UCSD-AML1 (cell line): ENCODE measurements at regions not wholly inside any gene's neighbourhood (a gene's known extent, or its start where the extent isn't known, plus 50 kb on each side); places are given as distances from the start of the nearest gene placed in this dataset.
"Not testable (repeated sequence)": the region's sequence is repeated elsewhere in the genome, so short reads cannot be mapped to it uniquely, and the experiment has no call there.

Experiments
- DNase-seq: peaks from one replicate; lab custom pipeline; 2025; ENCODE audit not compliant: unreplicated experiment; lab: John Stamatoyannopoulos, UW

DNA sequence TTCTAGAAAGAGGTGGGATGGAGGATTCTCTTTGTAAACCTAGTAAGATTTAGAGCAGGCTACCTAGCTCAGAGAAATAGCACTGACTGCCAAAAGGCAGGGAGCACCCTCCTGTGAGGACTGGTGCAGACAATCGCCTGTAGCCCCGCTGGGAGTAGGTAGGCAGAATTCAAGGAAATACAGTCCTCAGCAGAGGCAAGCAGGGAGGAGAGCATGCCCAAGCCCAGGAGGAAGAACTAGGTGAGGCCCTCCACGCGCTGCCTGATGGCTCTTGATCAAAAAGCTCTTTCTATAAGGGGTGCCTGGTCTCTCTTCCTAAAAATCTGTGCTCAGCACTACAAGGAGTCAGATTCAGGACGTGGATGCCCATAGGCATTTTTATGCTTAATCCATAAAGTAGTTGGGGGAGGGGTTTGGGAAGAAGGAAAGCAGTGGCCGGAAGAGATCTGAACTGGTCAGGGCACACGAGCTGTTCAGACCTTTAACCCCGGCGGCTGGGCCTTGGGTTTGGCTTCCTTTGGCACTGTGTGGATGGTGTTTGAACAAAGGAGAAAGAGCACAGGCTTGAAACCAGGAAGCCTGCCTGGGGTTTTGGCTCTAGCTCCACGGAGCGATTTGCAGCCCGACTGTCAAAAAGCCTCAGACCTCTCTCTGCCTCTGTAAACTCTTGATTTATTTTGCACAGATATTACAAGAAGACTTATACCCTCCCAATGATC lies 320.6 kb downstream of the FOXO1 start:
- no peak for DNase-seq

DNA sequence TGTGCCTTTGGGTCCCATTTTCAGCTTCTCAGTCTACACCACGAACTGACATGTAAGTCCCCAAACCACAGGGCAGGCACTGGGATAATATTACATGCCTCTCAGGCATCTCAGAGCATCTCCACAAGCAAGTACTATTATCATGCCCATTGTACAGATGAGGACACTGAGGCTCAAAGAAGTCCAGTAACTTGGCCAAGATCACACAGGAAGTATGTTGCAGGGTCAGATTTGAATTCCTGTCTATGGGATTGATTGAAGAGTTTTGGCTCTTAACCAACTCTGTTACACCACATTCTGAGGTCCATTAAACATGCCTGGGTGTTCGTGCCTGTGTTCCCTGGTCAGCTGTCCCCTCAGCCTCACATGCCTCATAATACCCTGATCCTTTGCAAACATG lies 319.8 kb downstream of the FOXO1 start:
- DNase-seq = no peak

DNA sequence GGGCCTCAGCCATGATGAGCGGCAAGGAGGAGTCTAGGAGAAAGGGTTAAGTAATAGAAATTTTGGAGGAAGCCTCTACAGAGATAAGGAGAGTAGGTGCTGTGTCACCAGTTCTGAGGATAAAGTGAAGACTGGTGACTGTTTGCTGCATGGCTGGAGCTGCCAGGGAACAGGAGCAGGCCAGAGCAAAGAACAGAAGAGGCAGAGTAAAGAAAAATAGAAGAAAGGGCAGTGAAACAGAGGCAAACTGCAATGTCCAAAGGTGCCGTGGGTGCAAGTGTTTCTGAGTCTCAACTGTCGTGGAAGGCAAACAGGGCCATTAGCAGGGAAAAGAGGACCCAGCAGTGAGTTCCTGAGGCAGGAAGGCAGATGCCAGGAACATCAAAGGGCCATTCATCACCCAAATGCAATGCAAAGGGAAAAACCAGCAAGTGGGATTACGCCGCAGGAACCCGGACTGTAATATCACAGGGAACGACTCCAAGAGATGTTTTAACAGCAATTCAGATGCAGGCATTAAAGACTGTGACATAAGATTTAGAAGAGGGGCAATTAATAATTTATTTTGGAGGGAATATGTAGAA lies 318.3 kb downstream of the FOXO1 start:
- no peak for DNase-seq

GRCh38 chr13:40350283-40350992 lies 316.0 kb downstream of the FOXO1 start:
- no peak for DNase-seq

GRCh38 chr13:40351537-40352379 lies 314.7 kb downstream of the FOXO1 start:
- no peak for DNase-seq

DNA sequence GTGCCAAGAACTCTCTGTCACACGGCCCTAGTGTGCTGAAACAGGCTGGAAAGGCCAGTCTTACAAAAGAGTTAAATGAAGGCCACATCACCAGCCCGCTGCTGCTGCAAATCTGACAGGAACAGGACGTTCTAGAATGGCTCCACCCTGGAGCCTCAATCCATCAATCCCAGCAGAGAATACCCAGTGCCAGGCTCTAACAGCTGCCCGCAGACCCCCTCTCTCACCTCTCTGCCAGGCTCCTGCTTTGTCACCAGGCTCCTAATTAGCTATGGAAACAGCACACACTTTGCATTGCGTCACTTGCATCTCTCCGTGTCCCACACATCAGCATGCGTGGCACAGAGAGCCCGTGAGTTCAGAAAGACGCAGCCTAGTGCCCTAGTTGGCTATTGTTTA lies 314.1 kb downstream of the FOXO1 start:
- no peak for DNase-seq

DNA sequence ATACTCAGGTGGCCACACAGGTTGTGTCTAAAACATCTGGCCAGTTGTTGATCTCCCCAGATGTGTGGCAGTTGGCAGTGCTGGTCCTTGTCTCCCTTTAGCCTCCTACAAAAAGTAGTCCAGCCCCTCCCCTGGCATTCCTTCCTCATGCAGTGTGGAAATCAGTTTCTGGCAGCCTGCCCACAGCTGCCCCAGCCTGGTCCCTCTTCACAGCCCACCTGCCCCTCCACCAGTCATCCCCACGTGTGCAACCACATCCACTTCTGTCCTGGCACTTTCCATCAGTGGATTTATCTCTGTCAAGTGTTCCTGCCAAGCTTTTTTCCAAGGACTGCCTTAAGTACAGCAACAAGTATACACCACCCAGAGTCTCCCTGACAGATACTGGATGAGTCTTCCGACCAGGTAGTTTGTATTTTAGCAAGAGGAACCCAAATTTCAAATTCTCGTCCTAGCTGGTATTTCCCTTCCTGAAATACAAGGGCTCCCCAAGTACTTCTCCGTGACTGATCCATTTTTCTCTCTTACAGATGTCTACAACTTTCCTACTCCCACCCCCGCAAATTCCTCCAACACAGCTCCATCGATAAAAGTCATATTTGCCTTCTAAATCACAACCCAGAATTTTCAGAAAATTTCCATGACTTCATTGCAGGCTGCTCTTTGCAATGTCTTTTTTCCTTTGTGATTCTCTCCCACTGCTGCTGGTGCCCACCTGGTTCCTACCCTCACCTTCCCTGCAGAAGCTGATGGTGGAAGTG lies 313.5 kb downstream of the FOXO1 start:
- no peak for DNase-seq

- DNase-seq = no peak
Observed at GRCh38 chr13:40355126-40355724, 311.2 kb downstream of the FOXO1 start.

- no peak for DNase-seq
Observed at GRCh38 chr13:40356011-40356410, 310.4 kb downstream of the FOXO1 start.

- not testable (repeated sequence) for DNase-seq
Observed at GRCh38 chr13:40356458-40356857, 310.0 kb downstream of the FOXO1 start.

DNA sequence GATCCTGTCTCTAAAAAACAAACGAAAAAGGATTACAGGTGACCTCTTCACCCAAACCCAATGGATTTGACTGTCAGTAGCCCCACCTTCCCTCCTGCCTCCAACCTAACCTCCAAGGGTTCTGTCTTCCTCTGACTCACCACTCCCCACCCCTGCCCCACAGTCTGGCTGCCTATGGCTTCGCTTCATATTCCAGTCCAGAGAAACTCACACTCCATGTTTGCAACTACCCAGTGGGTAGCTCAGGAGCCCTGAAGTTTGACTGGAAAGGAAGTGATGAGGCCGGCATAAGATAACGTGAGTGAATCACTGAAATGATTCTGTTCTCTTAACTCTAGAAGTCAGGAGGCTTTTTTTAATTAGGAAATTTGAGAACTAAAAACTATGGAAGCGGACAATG lies 303.9 kb downstream of the FOXO1 start:
- DNase-seq = no peak

- DNase-seq = no peak
Observed at GRCh38 chr13:40363653-40364052, 302.8 kb downstream of the FOXO1 start.

- no peak for DNase-seq
Observed at GRCh38 chr13:40366119-40366518, 300.3 kb downstream of the FOXO1 start.

DNA sequence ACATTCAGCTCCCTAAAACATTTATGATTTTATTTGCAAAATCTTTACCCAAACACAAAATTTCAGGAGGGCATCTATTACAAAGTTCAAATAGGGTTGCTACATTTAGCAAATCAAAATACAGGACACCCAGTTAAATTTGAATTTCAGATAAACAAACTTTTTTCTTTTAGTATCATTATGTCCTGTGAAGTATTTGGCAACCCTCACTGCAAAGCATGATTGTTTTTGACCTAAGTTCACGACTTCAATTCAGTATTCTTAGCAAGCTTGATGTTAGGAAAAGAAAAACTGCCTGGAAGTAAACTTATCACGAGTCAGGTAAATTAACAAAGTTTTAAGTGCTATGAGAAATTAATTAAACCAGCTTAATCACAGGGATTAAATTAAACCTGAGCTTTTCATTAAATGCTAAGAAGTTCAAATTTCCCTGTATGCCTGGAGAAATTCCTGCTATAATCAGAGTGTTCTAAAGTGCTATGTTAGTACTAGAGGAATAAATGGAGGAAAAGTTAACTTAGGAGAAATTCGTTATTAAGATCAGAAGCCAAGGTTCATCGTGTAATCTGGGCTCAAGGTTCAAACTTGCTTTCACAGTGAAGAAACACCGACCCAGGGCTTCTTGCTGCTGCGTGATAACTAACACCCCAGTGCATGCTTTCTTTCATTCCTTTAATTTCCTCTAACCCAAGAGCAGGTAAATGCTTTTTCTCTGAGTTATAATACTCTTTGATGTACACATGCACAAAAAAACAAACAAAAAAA lies 298.1 kb downstream of the FOXO1 start:
- DNase-seq = no peak

- no peak for DNase-seq
Observed at GRCh38 chr13:40370661-40371060, 295.8 kb downstream of the FOXO1 start.

DNA sequence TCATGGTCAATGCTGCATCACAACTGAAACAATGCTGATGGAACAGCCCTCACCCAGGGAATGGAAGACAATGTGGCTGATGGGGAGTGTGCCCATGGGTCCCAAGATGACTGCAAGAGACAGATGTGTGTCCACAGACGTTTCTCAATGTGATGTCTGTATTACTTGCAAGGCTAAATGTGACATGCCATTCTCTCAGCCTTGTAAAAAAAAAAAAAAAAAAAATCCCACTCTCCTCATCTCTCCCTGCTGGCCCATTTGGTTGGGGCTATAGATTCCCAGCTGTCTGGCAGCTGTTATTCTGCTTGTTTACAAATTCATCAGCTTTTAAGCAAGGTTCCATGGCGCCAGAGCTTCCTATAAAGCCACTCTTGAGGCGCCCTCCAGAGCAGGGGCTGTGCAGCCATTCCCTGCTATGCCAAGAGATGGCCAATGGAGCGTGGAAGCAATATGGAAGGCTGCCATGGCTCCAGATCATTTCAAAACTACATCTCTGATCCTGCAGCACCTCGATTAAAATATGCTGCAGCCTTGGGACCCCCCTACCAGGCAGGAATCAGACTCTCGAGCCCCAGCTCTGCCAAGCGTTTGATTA lies 294.8 kb downstream of the FOXO1 start:
- DNase-seq = no peak

DNA sequence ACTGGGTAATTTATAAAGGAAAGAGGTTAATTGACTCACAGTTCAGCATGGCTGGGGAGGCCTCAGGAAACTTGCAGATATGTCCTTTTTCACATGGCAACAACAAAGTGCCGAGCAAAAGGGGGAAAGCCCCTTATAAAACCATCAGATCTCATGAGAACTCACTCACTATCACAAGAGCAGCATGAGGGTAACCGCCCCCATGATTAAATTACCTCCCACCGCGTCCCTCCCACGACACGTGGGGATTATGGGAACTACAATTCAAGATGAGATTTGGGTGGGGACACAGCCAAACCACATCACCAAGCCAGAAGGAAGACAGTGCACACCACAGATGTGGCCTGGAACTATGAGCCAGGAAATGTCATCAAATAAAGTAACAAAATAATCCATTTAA lies 292.8 kb downstream of the FOXO1 start:
- not testable (repeated sequence) for DNase-seq

- no peak for DNase-seq
Observed at GRCh38 chr13:40375489-40376171, 290.8 kb downstream of the FOXO1 start.
